ENCODE measurements at regions not wholly inside any gene's neighbourhood (a gene's known extent, or its start where the extent isn't known, plus 50 kb on each side); places are given as distances from the start of the nearest gene placed in this dataset.

DNA sequence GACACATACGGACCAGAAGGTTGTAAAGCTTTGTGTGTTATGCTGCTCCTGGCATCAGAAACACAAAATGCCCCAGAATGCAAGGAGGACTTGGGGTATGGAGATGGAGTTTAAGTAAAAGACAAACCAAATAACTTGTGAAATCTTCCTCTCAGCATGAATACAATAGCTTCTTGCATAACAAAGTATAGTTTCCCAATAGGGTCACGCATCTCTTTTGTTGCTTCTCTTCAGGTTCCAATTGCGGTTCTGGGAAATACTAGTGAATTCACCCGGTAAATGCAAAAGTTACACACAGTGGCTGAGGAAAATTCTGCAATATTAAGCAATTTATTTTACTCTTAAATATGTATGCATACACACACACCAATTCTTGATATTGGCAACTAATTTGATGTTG lies 339.2 kb upstream of the EPHA4 start:
- TF ChIP-seq POLR2A (IDR thresholded peaks at IDR 0.05), result no peak
- TF ChIP-seq, protein P1, sequence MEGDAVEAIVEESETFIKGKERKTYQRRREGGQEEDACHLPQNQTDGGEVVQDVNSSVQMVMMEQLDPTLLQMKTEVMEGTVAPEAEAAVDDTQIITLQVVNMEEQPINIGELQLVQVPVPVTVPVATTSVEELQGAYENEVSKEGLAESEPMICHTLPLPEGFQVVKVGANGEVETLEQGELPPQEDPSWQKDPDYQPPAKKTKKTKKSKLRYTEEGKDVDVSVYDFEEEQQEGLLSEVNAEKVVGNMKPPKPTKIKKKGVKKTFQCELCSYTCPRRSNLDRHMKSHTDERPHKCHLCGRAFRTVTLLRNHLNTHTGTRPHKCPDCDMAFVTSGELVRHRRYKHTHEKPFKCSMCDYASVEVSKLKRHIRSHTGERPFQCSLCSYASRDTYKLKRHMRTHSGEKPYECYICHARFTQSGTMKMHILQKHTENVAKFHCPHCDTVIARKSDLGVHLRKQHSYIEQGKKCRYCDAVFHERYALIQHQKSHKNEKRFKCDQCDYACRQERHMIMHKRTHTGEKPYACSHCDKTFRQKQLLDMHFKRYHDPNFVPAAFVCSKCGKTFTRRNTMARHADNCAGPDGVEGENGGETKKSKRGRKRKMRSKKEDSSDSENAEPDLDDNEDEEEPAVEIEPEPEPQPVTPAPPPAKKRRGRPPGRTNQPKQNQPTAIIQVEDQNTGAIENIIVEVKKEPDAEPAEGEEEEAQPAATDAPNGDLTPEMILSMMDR (IDR thresholded peaks at IDR 0.05), result no peak
